HG02610 (cell line): ENCODE measurements at regions not wholly inside any gene's neighbourhood (a gene's known extent, or its start where the extent isn't known, plus 50 kb on each side); places are given as distances from the start of the nearest gene placed in this dataset.

Experiments
- ATAC-seq: cut with Tn5 transposase; IDR thresholded peaks from one replicate; pipeline ENCODE4 v1.9.1; 2021; ENCODE audit warnings: mild to moderate bottlenecking, moderate library complexity; ENCODE audit not compliant: unreplicated experiment

GRCh38 chr2:861655-862354 lies 88.8 kb upstream of the SNTG2 start:
- no peak for ATAC-seq

- no peak for ATAC-seq
Measured at GRCh38 chr2:860259-860855, 90.3 kb upstream of the SNTG2 start.

GRCh38 chr2:858646-859045 lies 92.0 kb upstream of the SNTG2 start:
- ATAC-seq: no peak

- ATAC-seq: no peak
Measured at GRCh38 chr2:857937-858336, 92.7 kb upstream of the SNTG2 start.

GRCh38 chr2:857081-857480 lies 93.6 kb upstream of the SNTG2 start:
- no peak for ATAC-seq

GRCh38 chr2:856456-856855 lies 94.2 kb upstream of the SNTG2 start:
- no peak for ATAC-seq

- no peak for ATAC-seq
Measured at GRCh38 chr2:856041-856440, 94.6 kb upstream of the SNTG2 start.

GRCh38 chr2:855177-855576 lies 95.5 kb upstream of the SNTG2 start:
- no peak for ATAC-seq

GRCh38 chr2:854460-854859 lies 96.2 kb upstream of the SNTG2 start:
- ATAC-seq: no peak

GRCh38 chr2:853203-853870 lies 97.3 kb upstream of the SNTG2 start:
- no peak for ATAC-seq

- ATAC-seq: no peak
Measured at GRCh38 chr2:852168-852567, 98.5 kb upstream of the SNTG2 start.

- no peak for ATAC-seq
Measured at GRCh38 chr2:851680-852079, 99.0 kb upstream of the SNTG2 start.

- ATAC-seq: no peak
Measured at GRCh38 chr2:851078-851477, 99.6 kb upstream of the SNTG2 start.

GRCh38 chr2:850429-850828 lies 100.2 kb upstream of the SNTG2 start:
- no peak for ATAC-seq

- ATAC-seq: no peak
Measured at GRCh38 chr2:848099-848498, 102.5 kb upstream of the SNTG2 start.

- ATAC-seq: no peak
Measured at GRCh38 chr2:847669-848068, 103.0 kb upstream of the SNTG2 start.

GRCh38 chr2:844715-845114 lies 105.9 kb upstream of the SNTG2 start:
- ATAC-seq: no peak

GRCh38 chr2:842151-842803 lies 108.4 kb upstream of the SNTG2 start:
- ATAC-seq: no peak

- no peak for ATAC-seq
Measured at GRCh38 chr2:841036-841435, 109.6 kb upstream of the SNTG2 start.

- ATAC-seq: no peak
Measured at GRCh38 chr2:834233-834632, 116.4 kb upstream of the SNTG2 start.

GRCh38 chr2:833180-833579 lies 117.5 kb upstream of the SNTG2 start:
- ATAC-seq: no peak

GRCh38 chr2:832635-833034 lies 118.0 kb upstream of the SNTG2 start:
- ATAC-seq: no peak
